ENCODE measurements at regions not wholly inside any gene's neighbourhood (a gene's known extent, or its start where the extent isn't known, plus 50 kb on each side); places are given as distances from the start of the nearest gene placed in this dataset.

DNA sequence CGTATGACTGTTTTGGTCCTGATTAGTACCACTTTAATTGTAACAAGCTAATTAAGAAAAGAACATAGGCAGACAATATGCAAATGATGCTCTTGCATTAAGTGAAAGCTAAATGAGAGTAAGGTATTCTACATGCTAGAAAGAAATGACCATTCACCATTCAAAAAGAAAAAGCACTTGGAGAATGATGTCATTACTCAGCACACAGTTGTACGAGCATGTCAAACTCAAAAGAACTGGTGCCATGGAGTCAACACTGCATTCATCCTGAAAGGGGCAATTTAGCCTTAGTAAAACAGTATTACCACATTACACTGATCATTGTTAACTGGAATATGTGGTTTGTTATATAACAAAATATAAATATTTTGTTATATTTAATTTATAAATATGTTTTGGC is 136.2 kb upstream of the CTTNBP2 start:
- no peak for FAIRE-seq
- no peak for DNase-seq (ENCODE audit: extremely low spot score, insufficient read length, low read depth)

DNA sequence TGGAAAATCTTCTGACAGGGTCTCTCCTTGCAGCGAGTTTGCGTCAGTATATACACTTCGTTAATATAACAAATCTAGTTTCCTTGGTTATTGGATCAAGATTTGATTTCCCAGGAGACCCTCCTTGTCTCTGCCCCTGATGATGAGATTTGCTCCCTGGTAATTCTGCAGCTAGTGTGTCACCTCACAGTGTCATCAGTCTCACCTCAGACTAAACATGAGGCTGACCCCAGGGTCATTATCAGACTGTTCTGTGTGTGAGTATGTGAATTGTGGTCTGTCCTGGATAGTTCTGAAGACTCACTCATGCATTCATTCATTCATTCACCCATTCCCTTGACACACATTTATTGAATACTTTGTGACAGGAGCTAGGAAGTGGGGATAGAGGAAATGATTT is 138.4 kb upstream of the CTTNBP2 start:
- FAIRE-seq (no peak), DNase-seq (ENCODE audit: extremely low spot score, insufficient read length, low read depth) (no peak)

DNA sequence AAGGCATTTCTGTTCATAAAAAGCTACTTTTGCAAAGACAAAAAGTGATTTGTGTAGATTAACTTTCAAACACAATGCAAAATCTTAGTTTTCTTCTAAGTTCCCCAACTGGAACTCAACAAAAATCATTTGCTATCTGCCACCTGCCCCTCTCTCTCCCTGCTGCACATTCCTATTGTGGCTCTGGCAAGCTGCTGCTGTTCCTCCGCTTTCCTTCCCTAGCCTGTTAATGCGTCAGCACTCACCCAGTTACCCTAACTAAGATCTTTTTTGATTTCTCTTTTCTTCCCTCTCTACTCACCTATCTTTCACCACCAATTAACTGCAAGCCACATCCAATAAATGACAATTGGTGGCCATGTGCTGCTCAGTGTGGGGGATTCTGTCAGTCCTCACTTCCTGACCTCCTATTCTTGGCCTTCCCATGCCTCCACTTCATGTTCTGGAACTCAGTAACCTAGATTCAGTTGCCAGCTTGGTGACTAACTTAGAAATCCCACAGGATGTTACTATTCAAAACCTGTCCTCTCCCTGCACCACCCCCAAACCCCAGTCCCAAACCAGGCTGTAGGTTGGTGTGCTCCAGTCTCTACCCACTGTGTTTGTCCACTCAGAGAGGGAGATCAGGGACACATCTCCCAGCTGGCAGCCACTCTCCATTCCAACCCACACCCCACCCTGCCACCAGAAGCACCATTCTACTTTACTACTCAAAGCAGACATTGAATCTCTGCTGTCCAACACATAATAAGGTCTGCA is 140.2 kb upstream of the CTTNBP2 start:
- no peak for FAIRE-seq
- DNase-seq (ENCODE audit: extremely low spot score, insufficient read length, low read depth), result no peak

DNA sequence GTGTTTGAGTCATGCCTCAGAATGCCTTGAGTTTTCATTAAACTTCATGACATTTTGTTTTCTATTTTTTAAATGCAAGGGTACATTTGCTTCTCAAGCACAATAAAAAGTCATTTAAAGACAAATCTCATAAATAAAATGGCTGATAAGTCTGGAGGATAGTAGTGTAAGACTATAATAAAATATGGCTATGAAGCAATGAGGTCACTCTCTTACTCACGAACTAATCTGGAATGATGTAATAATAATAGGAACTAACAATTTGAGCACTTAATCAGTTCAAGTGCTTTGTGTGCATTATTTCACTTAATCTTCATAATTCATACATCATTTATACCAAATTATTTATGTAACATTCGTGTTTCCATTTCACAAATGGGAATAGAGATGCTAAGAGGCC is 149.3 kb upstream of the CTTNBP2 start:
- FAIRE-seq, result no peak
- no peak for DNase-seq (ENCODE audit: extremely low spot score, insufficient read length, low read depth)

DNA sequence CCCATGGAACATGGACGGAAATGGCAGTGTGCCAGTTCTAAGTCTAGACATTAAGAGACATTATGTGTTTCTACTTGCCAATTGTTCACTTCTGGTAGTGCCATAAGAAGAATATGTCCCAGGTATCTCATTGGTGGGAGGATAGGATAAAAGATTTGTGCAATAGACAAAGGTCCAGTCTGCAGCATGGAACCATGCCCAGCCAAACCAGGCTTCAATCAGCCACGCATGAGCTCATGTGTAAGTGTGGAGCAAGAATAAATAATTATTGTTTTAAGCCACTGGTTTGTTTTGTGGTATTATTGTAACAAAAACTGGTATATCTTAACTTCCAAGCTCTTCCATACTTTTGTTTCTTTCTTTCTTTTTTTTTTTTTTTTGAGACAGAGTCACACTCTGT is 153.6 kb upstream of the CTTNBP2 start:
- FAIRE-seq, result no peak
- no peak for DNase-seq (ENCODE audit: extremely low spot score, insufficient read length, low read depth)

DNA sequence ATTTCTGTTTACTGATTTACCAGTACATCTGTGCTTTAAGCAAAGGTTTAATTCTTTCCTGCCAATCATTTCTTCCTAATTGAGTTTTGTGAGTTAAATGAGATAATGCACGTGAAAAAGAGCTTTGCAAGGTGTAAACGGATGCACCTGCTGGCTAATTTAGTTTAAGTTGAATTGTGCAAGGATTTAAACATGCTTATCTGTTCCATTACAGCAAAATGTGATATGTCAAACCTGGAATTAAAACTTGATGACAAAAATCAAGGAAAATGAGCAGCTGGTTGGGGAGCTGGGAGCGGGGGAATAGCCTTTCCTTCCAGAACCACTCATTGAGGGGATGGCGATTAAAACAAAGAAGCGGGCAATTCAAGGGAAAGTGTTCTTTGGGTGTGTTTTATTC is 155.0 kb upstream of the CTTNBP2 start:
- no peak for FAIRE-seq
- no peak for DNase-seq (ENCODE audit: extremely low spot score, insufficient read length, low read depth)

DNA sequence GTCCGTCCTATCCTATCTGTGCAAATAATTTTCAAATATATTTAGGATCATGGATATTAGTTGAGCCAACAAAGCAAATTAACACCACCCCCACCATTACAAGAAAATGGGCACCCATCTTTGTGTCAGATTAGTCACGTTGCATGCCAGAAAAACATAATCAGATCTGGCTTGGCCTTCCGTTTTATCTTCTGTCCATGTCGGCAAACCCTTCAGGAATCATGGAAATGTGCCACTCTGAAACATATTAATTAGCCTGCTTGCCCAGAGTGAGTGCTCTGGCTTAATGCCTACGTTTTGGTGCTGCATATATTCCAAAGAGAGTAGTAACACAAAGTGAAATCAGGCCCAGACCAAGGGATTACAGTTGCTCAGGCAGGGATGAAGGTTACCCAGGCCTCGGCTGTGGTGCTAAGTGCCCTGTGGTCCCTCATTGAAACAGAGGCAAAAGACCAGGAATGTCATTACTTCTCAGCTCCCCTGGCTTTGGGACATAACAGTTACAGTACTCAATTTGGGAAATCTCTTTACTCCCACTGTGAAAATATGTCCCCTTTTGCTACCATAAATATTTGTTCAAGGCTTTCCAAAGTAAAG is 154.0 kb upstream of the LSM8 start:
- no peak for FAIRE-seq
- DNase-seq (ENCODE audit: extremely low spot score, insufficient read length, low read depth), result no peak

DNA sequence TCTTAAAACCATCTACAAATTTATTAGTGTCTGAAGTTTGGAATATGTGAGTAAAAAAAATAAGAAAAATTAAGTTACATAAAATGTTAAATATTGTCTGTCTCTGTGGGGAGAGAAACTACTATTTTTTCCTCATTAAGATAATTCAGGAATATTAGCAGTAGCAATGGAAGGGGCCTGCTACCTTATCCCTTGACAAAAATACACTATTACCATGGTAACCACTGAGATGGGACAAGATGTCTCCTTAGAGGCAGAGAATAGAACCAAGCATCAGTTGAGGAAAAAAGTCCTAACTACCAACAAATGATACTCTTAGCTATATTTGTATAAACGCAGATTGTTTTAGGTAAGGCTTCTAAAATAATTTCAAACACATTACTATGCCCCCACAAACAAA is 150.7 kb upstream of the LSM8 start:
- FAIRE-seq, result no peak

DNA sequence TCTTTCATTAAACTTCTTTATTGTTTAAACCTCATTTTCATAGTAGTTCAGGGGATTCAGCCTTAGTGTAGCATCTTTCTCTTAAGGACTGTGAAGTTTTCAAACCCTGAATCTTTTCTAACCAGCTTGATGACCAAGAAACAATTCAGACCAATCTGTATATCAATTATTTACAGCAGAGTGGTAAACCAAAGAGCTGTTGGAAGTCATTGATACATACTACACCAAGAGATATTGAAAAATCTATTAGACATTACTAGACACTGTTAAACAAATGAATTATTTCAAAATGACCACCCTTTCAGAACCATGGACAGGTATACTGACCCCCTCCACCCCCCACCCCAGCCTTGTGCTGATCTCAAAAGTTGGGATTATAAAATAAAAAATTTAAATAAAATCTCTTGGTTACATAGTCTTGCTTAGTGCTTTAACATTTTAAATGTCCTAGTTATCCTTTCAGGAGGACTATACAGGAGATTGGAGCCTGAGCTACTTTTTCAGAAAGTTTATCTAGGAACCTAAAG is 143.9 kb upstream of the LSM8 start:
- DNase-seq (ENCODE audit: extremely low spot score, insufficient read length, low read depth) (no peak), FAIRE-seq (no peak)

More for the DNA sequence above, 150.7 kb upstream of the LSM8 start:
- no peak for DNase-seq (ENCODE audit: extremely low spot score, insufficient read length, low read depth)

DNA sequence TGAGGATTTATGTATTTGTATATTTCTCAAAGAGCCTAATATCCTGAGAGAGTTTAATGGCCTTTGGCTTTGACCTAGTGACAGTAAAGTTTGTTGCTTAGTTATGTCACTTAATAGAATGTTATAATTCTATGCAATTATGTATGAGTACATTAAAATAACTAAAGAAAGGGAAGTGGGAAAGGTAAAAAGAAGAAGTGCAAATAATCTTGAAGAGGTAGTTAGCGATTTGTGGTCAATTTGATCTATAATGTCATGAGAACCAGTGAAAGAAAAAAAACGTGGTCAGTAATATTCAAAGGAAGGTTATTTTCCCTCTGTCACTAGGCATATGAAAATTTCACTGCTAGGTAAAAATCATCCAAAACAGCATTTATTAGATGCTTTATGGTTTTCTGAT is 143.4 kb upstream of the LSM8 start:
- DNase-seq (ENCODE audit: extremely low spot score, insufficient read length, low read depth), result peak; percentile 2
- FAIRE-seq, result peak; percentile 63

DNA sequence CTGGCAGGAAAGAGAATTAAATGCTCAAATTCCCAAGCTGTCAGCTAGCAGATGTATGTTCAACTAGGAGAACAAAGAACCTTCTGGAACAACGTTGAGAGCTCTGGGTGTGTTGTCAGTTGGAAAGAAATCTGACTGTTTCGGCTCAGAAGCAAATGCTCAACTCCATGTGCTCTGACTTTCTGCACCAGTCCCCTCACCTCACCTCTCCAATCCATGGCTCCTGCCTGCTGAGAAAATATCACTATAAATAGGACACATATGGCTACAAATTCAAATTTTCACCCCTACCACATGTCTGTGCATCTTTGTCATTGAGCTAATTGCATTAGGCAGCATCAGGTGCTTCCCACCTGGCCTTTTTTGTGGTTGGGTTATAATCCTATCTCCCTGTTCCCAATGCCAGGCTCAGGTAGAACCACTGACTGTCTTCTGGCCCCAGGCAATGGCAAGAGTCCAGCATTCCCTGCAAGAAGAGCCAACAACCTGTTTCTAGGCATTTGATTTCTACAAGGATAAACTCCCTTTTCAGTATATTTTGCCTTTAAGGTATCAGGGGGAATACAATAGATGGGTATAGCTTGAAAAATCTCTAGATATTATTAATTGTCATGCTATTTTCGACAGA is 142.6 kb upstream of the LSM8 start:
- DNase-seq (ENCODE audit: extremely low spot score, insufficient read length, low read depth) (no peak), FAIRE-seq (no peak)

DNA sequence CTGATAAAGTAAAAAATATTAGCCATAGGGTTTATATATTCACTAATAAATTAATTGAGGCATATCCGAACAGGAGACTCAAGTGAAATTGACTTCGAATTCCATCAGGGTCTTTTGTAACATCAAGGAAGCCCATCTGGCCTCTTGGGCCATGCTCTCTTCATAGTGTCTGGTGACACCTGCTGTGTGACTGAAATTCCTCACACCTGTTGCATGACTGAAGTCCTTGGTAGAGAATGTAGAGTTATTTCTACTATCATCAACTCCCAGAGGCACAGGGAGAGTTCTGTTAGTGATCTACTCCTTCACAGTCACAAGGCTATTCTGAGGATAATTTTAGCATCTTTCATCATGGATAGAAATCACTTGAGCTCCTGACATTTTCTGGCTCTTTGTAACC is 138.3 kb upstream of the LSM8 start:
- no peak for FAIRE-seq
- no peak for DNase-seq (ENCODE audit: extremely low spot score, insufficient read length, low read depth)

DNA sequence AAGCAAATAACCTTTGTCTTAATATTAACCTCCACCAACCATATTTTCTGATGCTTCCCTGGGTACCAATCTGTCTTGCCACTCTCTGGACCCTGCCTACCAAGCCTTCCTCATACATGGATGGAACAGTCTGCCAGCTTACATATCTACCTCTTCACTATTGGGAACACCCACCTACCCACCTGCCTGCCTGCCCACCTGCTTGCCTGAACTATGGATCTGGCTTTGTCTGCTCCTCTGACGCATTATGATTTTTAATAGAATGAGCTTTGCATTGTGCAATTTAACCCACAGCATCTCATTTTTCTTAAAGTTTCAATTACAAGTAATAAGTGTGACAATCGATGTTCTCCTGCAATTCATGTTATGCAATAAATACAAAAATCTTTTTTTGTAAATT is 137.9 kb upstream of the LSM8 start:
- FAIRE-seq (no peak), DNase-seq (ENCODE audit: extremely low spot score, insufficient read length, low read depth) (no peak)

DNA sequence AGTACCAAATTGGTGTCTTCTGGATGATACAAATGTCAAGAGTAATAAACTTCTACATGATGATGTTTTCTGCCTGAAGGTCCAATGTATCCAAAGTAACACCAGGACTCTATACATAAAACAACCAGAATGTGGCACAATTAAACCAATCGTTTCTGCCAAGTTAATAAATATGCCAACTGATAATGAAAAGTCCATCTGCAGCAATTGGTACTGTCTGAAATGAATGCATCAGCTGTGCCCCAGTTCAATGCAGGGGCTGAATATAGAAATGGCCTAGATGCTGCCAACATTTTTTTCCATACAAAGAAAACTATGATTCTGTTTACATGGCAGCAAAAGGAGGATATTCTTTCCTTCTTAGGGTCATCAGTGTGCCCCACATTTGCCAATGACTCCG is 137.2 kb upstream of the LSM8 start:
- FAIRE-seq (no peak), DNase-seq (ENCODE audit: extremely low spot score, insufficient read length, low read depth) (no peak)

DNA sequence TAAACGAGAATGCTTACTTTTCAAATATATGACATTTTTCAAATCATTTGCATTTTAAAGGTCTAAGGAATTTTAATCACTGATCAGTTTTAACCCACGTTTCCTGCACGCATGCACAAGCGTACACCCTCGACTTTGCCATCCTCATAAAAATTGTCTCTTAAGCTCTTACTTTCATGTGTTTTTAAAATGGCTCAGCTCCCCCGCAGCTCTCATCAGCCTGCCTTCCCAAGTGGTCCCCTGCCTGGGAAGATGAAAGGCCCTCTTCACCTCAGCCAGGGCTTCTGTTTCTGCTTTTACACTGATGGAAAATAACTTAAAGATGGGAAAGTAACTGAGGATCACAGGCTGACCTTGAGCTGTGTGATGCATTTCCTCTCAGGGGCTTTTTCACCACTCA is 131.6 kb upstream of the LSM8 start:
- FAIRE-seq (no peak), DNase-seq (ENCODE audit: extremely low spot score, insufficient read length, low read depth) (no peak)

DNA sequence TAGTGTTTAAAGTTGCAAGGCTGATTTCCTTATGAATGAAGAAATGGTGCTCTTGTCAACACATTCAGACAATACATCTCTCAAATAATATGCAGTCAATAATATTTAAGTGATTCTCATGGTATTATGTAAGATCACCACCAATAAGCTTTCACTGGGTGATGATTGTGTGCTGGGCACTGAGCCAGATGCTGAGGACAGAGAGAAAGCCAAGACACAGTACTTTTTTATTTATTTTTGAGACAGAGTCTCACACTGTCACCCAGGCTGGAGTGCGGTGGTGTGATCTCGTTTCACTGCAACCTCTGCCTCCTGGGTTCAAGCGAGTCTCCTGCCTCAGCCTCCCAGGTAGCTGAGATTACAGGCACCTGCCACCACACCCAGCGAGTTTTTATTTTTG is 130.6 kb upstream of the LSM8 start:
- no peak for FAIRE-seq

DNA sequence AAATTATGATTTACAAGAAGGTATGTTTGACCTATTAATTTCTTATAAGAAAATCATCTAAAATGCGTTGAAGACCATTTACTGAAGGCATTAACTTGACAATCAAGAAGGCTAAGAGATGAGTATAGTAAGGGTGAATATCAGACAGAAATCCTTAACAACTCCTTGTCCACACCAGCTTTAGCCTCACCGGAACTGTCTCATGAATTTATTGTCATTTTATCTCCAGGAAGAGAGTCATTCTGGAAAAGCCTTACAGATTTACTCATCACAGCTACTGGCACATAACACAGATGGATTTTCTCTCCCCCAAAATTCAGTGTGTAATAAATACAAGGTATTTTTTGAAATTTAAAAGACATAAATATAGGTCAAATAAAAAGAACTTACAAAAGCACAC is 129.4 kb upstream of the LSM8 start:
- no peak for FAIRE-seq
- no peak for DNase-seq (ENCODE audit: extremely low spot score, insufficient read length, low read depth)

More for the DNA sequence above, 130.6 kb upstream of the LSM8 start:
- DNase-seq (ENCODE audit: extremely low spot score, insufficient read length, low read depth), result no peak

DNA sequence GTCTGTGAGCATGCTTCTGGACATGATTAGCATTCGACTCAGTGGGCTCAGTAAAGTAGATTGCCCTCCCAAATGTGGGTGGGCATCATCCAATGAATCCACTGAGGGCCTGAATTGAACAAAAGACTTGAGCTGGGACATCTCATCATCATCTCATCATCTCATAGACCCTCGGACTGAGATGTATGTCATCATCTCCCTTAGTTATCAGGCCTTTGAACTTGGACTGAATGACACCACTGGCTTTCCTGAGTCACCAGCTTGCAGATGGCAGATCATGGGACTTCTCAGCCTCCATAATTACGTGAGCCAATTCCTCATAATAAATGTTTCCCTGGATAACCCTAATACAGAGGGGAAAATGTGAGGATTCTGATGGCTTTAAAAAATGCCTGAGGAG is 128.3 kb upstream of the LSM8 start:
- FAIRE-seq, result no peak

DNA sequence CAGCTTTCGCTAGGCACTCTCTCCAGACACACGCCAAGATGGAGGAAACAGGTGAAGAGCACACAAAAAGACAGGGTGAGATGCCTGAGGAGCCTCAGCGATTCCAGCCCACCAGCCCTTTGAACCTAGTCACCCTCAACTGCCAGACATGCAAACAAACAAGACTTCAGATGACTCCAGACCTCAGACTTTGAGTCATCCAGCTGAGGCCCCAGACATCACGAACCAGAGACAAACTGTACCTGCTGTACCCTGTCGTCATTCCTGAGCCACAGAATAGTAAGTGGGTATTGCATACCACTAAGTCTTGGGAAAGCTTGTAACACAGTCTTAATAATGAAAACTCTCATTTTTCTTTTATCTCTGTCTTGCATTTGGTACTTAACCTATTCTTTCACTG is 126.6 kb upstream of the LSM8 start:
- DNase-seq (ENCODE audit: extremely low spot score, insufficient read length, low read depth) (no peak), FAIRE-seq (no peak)

More for the DNA sequence above, 128.3 kb upstream of the LSM8 start:
- no peak for DNase-seq (ENCODE audit: extremely low spot score, insufficient read length, low read depth)

DNA sequence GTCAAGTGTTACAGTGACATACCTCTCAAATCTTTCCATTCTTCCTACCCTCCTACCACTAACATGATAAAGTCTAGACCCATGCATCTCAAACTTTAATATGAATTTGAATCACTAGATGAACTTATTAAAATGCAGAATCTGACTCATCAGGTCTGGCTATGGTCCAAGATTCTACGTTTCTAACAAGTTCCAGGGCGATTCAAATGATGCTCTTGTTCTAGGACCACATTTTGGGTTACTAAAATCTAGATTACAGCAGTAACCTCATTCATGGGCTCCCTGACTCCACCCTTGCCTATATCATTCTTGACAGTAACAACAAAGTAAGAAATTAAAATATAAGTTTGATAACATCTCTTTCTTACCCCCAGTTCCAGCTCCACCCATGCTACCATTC is 124.8 kb upstream of the LSM8 start:
- FAIRE-seq, result no peak
- no peak for DNase-seq (ENCODE audit: extremely low spot score, insufficient read length, low read depth)

DNA sequence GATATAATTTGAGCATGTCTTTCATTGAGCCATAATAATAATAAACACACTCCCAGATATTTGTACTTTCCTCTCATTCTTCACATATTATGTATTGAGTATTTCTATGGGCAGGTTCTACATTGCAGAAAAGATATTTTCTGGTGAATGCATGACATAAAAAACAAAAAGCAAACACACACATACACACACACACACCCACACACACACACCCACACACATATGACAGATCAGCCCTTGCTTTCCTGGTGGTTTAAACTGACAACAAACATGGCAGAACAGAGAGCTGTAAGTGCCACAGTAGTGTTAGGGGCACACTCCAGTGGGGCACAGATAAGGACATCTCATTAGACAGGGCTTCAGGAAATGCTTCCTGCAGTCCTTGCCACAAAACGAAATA is 123.3 kb upstream of the LSM8 start:
- DNase-seq (ENCODE audit: extremely low spot score, insufficient read length, low read depth), result no peak
- FAIRE-seq, result no peak
